ENCODE measurements at regions not wholly inside any gene's neighbourhood (a gene's known extent, or its start where the extent isn't known, plus 50 kb on each side); places are given as distances from the start of the nearest gene placed in this dataset.
"Not testable (repeated sequence)": the region's sequence is repeated elsewhere in the genome, so short reads cannot be mapped to it uniquely, and the experiment has no call there.

DNA sequence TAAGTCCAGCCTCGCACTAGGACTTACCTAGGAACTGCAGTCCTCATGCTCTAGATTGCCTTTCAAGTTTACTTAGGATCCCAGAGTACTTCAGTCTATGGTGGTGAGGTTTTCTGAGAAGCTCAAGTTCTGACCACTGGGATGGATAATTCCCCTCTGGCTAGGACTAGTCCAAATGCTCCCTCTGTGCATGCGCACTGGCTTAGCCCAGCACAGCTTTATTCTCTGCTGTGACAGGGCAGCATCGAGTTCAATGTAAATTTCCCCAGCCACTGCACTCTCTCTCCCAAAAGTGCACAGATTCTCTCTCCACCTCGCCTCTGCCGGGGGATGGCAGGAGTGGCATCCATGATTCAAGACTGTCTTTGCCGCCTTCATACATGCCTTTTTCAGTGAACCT, 241.6 kb downstream of the ZNF326 start:
- no peak for FAIRE-seq

DNA sequence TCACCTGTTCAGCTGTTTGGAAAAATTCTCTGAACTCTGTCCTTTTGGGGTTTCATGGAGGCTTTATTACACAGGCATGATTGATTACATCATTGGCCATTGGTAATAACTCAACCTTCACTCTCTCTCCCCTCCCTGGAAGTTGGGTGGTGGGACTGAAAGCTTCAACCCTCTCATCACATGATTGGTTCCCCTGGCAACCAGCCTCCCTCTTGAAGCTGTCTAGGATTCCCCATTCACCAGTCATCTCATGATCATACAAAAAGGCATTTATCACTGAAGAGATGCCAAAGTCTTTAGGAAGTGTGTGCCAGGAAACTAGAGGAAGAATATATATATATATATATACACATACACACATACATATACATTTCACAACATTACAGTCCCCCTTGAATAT, 228.5 kb downstream of the ZNF326 start:
- DNase-seq (ENCODE audit: extremely low spot score, insufficient read length, low read depth), result no peak
- FAIRE-seq, result no peak

More for the DNA sequence above, 241.6 kb downstream of the ZNF326 start:
- DNase-seq (ENCODE audit: extremely low spot score, insufficient read length, low read depth), result no peak

DNA sequence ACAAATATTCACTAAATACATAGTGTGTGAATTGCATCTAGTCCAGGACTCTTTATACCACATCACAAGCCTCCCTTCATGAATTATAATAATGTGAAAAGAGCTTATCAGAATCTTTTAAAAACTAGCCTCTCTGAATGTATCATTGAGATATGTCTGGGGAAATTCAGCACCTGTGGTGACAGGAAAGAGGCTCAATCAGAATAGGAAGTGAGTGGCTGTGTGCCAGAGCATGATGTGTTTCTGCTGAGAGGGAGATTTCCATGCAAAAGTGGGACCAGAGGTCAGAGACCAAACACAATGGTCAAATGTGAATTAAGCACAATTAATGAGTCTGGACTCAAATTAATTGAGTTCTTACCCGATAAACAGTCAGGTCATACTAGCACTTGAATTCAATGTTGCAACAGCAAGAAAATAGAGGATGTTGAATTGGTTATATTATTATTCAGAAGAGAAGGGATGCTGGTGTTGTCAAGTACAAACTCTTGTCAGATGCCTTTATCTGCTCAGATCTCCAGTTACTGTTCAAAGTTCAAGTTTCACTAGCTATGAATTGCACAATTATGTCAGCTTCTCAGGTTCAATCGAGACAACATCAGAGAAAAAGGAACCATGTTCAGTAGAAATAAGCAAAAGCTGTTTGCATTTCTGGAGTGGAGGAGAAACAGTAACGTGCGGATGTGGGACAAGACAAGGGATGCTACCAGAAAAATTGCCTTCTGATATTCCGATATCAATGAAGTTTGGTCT, 226.2 kb downstream of the ZNF326 start:
- DNase-seq (ENCODE audit: extremely low spot score, insufficient read length, low read depth) (no peak), FAIRE-seq (no peak)

DNA sequence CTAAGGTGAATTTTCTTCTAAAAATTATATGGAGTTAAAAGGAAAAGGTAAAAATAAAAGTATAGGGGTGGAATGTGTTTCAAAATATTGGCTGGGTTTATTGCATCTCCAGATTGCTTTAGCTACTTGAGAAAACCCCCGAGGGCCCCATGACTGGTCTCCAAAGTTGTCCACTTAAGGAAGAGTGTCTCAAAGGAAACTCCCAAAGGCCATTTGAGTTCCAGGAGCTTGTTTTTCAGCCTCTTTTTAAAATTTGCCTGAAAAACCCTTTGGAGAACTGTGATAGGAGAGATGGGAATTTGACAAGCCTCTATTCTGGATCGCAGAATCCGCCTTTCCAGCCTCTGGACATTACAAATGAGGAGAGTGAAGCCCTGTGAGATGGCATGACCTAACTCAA, 225.6 kb downstream of the ZNF326 start:
- FAIRE-seq (no peak), DNase-seq (ENCODE audit: extremely low spot score, insufficient read length, low read depth) (no peak)

DNA sequence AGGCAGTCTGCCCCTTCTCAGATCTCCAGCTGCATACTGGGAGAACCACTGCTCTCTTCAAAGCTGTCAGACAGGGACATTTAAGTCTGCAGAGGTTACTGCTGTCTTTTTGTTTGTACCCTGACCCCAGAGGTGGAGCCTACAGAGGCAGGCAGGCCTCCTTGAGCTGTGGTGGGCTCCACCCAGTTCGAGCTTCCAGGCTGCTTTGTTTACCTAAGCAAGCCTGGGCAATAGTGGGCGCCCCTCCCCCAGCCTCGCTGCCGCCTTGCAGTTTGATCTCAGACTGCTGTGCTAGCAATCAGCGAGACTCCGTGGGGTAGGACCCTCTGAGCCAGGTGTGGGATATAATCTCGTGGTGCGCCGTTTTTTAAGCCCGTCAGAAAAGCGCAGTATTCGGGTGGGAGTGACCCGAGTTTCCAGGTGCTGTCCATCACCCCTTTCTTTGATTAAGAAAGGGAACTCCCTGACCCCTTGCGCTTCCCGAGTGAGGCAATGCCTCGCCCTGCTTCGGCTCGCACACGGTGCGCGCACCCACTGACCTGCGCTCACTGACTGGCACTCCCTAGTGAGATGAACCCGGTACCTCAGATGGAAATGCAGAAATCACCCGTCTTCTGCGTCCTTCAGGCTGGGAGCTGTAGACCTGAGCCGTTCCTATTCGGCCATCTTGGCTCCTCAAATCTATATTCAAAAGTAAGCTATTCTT, 224.4 kb downstream of the ZNF326 start:
- FAIRE-seq; DNase-seq (ENCODE audit: extremely low spot score, insufficient read length, low read depth): not testable (repeated sequence)

DNA sequence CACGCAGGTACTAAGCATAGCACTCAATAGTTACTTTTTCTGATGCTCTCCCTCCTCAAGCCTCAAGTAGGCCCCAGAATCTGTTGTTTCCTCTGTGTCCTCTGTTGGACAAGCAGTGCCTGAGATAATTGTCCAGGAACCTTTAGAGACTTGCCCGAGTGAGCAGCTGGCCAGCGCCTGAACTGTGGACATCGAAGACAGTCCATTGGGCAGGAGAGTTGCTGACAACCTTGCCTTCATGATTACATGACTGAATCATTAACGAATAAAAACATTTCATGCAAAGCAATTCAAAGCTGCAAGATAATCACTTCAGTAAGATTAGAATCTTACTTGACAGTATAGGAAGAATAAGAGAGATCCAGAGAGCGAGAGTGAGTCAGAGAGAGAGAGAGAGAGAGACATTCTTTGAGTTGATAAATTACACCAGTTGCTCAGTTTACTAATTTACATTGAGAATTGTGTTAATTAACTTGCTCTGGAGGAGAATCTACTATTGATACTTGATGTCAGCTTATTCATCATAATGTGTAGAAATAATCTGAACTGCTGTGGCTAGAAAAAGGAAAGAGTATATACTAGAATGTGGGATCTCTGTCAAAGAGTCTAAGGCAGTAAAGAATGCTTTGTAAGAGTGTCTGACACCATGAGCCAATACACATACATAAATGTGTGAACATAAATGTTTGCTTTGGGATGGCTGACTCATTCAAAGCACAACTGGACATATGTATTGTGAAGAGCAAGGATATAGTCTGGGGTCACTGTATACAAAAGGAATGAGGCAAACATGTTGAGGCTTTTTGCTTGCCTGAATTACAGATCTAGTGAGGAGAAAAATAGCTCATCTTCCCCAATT, 216.0 kb downstream of the ZNF326 start:
- DNase-seq (ENCODE audit: extremely low spot score, insufficient read length, low read depth) (no peak), FAIRE-seq (no peak)

DNA sequence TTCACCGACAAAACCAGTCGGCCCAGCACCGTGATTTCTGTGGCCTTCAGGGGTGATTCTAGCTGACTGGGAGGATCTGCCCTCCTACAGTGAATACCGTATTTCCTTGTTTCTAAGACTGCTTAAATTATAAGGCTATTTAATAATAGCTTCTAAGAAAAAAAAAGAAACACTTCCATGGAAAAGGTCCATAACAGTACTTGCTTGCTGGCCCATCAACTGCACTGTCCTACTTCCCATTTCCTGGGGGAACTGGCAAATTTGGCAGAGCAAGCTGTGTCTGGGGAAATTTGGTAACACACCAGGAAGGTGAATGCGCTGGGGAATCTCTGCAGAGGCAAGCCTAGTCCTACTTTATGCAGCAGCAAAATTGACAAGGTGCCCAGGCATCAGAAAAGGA, 214.0 kb downstream of the ZNF326 start:
- no peak for FAIRE-seq
- no peak for DNase-seq (ENCODE audit: extremely low spot score, insufficient read length, low read depth)

DNA sequence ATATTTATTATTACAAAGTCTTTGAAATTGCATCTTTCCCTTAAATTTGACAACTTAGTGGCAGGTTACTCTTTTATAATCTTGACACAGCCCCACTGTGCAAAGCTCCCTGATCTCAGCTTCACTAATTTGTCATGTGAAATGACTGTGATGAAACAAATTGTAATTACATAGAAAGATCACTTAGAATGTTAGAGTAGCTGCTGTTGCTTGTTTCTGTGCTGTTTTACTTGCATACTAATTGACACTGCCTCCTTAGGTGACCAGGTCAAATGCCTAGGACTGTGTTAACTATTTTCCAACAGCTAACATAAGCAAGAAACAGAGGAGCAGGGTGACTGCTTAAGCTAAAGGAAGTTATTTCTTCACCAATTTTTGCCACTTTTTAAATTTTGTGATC, 211.3 kb downstream of the ZNF326 start:
- DNase-seq (ENCODE audit: extremely low spot score, insufficient read length, low read depth) (no peak), FAIRE-seq (no peak)

DNA sequence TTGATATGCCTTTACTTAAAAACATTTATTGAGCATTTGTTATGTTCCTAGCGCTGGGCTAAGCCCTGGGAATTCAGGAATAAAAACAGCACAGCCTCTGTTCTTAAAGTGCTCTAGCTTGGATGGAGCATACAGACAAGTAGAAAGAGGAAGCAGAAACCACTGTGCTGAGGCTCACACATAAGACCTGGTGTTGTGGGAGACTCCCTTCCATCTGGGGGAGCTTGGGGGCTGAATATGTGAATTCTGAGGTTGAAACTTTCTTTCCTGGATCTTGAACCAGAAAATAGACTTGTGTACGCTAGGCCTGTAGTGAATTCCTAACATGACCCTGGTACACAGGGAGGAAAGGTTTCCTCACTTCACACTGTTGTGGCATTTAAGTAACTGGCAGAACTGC, 209.9 kb downstream of the ZNF326 start:
- DNase-seq (ENCODE audit: extremely low spot score, insufficient read length, low read depth) (no peak), FAIRE-seq (no peak)

DNA sequence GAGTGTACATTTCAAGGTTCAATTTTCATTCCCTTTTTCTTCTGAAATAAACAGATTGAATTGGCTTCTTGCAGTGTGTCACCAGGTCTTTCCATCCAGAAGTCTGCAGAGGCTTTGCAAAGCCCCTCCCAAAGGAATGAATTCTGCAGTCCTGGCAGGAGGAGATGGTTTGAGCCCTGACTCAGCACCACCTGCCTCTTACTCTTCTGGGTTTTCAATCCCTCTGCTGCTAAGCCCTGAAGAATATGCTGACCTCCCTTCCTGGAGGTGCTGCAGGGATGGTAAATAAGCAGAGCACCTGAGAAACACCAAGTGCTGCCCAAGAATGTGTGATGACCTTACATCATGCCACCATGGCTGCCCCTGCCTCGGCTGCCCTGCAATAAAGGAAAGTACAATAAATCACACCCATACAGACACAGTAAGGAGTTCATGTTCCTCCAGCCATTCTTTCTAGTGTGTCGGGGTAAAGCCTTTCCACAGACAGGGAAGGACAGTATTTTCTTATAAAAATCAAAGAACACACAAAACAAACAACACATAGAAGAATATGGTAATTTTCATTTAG, 209.2 kb downstream of the ZNF326 start:
- no peak for FAIRE-seq
- DNase-seq (ENCODE audit: extremely low spot score, insufficient read length, low read depth), result no peak

DNA sequence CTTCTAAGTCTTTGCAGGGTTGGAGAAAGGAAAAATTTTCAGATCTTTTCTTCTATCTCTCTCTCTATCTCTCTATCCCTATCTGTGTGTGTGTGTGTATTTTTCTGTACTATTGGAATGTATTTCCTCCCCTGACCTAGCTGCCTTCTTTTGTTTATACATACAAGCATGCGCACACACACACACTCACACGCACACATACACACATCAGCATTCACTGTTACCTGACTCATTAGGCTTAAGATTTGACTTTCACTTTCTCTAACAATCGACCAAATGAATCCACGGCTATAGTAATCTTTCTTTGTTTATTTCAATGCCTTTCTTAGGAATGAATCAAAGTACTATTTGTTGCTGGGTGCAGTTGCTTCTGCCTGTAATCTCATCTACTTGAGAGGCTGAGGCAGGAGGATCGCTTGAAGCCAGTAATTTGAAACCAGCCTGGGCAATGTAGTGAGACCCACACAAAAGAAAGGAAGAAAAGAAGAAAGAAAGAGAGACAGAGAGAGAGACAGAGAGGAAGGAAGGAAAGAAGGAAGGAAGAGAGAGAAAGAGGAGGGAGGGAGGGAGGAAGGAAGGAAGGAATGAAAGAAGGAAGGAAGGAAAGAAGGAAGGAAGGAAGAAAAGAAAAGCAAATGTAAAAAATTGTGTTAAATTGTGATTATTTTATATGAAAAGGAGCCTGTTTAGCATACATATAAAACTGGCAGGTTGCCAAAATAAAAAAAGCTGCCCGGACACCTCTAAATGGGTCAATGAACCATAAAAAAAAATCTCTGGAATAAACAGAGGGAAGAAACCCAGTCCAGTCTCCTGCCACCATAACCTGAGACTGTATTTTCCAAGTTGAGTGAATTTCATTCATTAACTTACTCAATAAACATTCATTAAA, 206.8 kb downstream of the ZNF326 start:
- DNase-seq (ENCODE audit: extremely low spot score, insufficient read length, low read depth) (no peak), FAIRE-seq (no peak)

DNA sequence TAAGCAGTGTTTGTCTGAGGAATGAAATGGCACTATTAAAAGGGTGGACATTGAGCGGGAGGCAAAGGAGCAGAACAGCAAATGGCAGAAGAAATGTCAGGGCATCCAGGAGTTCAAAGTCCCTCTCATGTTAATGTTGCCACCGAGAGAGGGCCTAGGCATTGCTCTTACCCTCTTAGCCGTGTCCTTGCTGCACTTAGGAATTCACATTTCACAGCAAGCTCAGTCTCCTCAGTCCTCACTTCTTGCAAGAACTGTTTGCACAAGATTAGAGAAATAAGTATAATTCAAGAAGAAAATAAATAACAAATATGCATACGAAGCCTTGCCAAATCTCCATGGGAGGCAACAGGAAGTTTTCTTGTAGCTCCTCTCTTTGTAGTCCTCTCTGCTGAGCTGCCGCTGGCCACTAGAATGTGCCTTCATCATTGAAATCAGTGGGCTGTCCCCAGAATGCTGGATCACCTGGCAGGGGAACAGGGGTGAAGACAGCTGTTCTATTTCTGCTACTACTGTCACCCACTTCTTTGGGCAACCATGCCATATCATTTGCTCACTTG, 205.8 kb downstream of the ZNF326 start:
- no peak for FAIRE-seq
- DNase-seq (ENCODE audit: extremely low spot score, insufficient read length, low read depth), result no peak

DNA sequence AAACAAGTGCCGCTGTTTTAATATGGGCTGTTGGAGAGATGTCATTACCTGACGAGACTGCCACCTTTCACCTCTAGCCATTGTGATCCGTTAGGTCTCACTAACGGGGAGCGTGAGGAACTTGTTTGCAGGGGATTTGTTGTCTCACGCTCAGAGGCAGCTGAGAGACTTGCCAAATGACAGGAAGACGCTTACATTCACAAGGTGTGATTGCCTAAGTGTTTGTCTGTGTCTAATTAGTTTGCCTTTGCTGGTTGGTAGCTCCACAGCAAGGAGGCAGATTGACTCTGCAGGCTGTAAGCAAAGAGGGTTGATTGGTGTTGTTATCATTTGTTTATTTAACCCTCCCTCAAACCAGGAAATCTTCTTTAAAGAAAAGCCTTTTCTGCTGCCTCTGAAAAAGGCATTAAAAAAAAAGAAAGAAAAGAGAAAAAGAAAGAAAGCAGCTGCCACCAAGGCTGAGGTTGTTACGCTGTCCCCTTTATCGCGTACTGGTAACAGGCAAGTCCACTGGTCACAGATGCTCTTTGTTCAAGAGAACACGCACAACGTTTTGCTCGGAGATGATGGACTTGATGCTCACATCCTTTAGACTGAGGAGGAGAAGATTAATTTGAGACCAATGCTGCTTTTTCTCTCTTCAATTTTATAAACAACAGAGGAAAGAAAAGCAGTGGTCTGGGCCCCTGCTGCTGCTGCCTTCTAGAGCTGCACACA, 203.9 kb downstream of the ZNF326 start:
- FAIRE-seq, result no peak
- DNase-seq (ENCODE audit: extremely low spot score, insufficient read length, low read depth), result no peak

DNA sequence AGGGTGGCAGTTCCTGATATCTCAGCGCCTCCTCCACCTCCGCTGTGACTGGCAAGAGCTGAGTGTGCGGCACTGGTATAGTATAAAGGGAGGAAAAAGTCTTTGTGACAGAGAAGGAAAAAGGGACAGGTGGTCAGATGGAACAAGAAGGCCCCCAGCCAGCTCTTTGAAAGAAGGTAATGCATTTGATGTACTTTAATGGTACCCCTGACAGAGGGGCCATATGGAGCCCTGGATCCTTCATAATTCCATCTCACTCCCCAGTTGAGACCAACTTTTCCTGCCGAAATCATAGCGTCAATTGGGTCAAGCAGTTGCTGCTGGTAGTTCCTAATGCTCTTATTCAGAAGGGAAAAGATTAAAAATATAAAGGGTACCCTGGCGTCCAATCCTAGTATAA, 198.2 kb downstream of the ZNF326 start:
- FAIRE-seq (no peak), DNase-seq (ENCODE audit: extremely low spot score, insufficient read length, low read depth) (no peak)

DNA sequence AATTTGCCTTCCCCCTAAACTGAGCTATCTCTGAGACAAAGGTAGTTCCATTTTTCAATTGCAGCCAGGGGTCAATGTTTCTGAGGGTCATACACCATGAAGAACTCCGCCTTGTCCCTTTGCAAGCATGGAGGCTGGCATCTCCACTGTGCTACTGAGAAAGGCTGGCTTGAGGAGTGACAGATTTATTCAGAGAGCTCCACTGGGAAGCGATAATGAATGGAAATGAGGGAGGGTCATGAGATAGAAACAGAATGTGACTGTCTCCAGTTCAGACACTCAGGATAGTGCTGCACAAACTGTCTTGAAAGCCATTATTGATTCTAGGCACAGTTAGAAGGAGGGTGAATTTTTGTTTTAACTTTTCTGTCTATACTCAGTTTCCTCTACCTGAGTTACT, 197.5 kb downstream of the ZNF326 start:
- DNase-seq (ENCODE audit: extremely low spot score, insufficient read length, low read depth), result no peak
- FAIRE-seq, result no peak

DNA sequence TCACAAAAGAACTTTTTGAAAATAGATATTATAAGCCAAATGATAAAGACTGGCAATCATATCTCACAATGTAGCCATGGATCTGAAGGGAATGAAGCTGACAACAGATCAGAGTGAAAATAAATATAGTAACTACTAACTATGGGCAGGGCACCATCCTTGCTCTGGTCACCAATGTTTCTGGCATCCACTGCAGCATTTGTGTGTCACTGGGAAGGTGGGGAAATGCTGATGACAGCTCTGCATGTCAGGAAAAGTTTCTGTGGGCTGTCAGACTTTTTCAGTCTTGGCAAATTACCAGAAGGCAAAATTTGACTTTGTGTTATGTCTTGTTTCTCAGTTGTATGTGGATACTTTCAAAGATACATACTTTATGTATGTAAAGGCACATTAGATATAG, 195.6 kb downstream of the ZNF326 start:
- no peak for FAIRE-seq
- no peak for DNase-seq (ENCODE audit: extremely low spot score, insufficient read length, low read depth)

DNA sequence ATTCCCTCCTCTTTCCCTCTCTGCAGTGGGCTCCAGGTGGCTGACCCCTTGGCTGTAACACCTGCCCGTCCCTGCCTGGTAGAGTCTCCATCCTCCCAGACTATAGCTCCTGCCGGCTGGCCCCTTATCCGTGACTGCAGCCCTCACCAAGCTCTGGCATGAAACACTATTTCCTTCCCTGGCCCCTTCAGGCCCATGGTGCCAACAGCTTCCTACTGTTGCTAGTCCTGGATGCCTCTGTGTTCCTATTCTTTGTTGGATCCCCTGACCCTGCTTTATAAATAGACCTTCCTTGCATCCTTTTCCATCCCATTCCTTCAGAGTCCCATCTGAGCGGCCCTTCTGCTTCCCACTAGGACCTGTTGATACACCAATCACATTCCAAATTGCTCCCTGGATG, 195.0 kb downstream of the ZNF326 start:
- DNase-seq (ENCODE audit: extremely low spot score, insufficient read length, low read depth) (no peak), FAIRE-seq (no peak)

DNA sequence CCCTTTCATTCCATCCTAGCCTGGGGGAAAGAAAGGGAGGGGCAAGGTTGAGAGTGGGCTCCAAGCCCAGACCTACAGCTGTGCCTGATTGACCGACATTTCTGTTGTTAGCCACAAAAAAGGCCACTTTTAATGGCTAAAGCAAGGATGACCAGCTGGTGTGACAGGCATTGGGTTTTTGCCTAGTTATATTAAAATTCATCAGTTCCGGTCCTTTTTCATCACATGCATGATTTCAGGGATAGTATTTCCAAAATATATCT, 192.3 kb downstream of the ZNF326 start:
- DNase-seq (ENCODE audit: extremely low spot score, insufficient read length, low read depth) (no peak), FAIRE-seq (no peak)
